ENCODE measurements at regions not wholly inside any gene's neighbourhood (a gene's known extent, or its start where the extent isn't known, plus 50 kb on each side); places are given as distances from the start of the nearest gene placed in this dataset.

- no peak for DNase-seq
Observed at GRCh38 chr15:95409211-95409610, 921.3 kb upstream of the NR2F2 start.

DNA sequence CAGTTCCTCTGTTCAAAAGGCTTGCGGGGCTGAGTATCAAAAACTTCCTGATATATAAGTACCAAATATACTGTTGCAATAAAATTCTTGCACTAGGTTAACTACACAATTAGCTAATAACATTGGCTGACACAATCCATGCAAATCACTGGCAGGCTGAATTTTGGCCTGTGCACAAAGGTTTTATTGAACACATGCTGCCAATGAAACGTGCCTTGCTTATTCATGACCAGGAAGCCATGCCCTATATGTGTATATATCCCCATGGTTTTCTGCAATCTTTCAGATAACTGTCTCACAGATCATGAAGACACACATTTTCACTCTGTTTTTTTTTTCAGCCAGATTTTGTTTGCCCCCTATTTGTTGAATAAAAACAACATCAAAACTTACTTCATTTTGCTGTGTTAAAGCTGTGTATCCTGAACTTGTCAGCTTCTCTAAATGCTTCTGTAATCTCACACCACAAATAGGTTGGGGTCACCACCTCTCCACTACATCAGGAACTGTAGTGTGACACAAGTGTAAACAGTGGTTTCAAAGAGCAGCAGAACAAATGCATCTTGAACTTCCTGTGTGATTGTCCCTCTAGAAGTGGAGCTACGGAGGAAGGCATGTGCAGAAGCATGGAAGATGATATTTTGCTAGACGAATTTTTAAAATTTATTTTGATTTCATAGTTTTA lies 920.7 kb upstream of the NR2F2 start:
- DNase-seq = no peak

DNA sequence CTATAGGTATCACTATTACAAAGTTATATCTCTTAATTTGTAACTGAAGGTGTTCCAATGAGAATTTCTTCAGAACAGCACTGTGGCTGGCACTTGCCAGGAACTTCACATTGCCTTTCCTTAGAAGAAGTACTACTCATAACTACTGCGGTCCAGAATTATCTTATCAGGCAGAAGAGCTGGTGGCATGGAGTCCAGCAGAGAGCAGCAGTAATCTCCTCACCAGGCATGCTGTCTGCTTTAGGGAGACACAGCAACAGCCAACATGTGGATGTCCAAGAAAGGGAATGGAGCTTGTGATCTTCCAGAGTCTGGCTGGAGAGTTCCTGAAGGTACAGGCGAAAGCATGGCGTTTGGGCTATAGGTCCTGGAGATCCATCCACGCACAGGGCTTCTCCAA lies 919.7 kb upstream of the NR2F2 start:
- DNase-seq = no peak

DNA sequence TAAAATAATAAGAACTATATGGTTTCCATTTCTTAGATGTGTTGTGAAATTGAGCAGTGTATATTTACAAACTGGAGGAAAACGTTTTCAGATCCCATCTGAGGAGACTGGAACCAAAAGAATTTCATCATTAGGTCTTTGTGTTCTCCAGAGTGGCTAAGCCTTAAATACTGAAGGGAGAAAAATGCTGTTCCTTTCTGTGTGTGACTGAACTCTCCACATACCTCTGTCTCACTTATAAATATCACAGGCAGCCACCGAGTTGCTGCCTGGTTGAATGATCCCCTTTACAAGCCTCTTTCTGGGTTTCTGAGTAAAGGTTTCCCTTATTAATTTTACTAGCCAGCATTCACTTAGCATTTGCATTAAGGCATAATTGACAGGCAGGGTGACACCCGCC lies 913.9 kb upstream of the NR2F2 start:
- no peak for DNase-seq

DNA sequence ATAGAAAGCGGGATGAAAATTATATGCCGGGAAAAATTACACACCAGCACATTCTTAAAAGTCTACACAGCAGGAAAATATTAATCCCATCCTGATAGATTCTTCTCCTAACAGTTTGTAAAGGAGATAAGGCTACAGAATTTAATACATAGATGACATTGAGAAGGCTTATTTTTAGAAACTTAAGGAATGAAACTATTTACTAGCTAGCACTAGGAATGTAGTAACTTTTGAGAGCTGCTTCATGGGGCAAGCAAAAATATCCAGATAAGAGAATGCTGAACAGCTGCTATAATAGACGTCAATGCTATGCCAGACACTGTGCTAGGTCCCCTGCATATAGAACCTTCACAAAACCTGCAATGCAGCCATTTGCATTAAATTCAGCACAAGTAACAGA lies 912.7 kb upstream of the NR2F2 start:
- DNase-seq = no peak

DNA sequence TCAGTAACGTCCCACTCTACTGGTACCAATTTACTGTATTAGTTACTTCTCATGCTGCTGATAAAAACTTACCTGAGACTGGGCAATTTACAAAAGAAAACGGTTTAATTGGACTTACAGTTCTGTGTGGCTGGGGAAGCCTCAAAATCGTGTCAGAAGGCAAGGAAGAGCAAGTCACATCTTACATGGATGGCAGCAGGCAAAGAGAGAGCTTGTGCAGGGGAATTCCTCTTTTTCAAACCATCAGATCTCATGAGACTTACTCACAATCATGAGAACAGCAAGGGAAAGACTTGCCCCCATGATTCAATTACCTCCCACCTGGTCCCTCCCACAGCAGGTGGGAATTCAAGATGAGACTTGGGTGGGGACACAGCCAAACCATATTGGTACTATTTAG lies 908.2 kb upstream of the NR2F2 start:
- DNase-seq = no peak

DNA sequence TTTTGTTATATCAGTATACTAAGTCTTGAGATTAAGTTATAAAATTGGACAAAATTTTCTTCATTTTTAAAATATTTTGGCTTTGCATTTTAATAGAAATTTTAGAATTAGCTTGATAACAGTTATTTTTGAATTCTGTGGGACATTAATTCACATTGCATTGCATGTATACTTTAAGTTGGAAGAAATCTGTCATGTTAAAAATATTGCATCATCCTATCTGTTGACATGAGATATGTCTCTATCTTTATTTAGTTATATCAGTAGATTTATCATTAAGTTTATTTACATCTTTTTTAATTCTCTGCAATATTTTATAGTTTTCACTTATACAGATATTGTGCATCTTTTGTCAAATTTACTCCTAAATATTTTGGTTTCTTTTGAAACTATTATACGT lies 904.6 kb upstream of the NR2F2 start:
- DNase-seq = no peak

DNA sequence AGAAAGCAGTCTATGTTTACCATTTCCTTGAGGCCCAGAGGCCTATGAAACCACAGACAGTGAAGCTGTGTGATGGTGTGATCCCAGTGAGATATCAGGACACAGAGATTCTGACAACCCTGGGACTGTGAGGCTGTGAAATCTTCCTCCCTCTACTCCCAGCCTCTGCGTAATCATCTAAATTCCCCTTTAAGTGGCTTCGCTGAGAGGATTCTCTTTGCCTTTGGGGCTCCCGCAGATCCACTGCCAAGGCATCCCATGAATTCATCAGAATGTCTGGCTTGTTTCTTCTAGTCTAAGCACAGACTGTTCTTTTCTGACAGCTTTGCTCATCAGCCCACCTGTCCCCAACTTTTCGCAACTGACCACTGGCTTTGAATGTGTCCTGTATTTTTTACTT lies 901.2 kb upstream of the NR2F2 start:
- DNase-seq = no peak

DNA sequence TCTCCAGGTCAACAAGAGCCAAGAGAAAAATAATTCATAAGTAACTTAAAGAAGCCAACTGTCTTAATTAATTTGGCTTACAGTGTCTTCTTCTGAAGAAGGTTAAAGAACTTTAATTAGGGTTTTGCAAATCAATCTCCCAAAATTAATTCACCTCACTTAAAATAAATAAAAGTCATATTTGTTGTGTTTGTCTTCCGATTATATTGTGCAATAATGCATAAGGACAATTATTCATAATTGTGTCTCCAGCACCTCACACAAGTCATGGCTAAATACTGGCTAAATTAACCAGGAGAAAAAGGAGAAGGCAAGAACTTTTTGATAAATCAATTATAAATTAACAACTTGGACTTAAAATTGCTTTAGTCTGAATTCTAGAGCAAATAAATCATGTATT lies 899.0 kb upstream of the NR2F2 start:
- no peak for DNase-seq

- no peak for DNase-seq
Observed at GRCh38 chr15:95432878-95433405, 897.6 kb upstream of the NR2F2 start.

GRCh38 chr15:95439922-95440376 lies 890.6 kb upstream of the NR2F2 start:
- peak; percentile 19 for DNase-seq

DNA sequence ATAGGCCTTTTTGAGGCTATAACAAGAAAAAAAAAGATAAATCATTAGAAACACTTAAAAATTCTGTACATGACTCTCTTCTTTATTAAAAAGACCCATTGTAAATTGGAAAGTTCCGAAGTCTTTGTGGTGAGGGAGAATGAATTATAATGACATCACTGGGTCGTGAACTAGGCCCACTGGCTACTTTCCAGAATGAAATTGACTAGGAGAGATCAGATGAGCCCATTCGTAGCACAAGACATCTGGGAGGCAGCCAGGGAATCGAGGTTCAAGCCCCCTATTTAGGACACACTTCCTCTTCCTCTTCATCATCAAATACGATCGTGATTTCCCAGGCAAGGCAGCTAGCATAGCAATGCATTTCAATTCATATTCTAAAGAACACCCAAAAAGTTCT lies 889.8 kb upstream of the NR2F2 start:
- DNase-seq = no peak

DNA sequence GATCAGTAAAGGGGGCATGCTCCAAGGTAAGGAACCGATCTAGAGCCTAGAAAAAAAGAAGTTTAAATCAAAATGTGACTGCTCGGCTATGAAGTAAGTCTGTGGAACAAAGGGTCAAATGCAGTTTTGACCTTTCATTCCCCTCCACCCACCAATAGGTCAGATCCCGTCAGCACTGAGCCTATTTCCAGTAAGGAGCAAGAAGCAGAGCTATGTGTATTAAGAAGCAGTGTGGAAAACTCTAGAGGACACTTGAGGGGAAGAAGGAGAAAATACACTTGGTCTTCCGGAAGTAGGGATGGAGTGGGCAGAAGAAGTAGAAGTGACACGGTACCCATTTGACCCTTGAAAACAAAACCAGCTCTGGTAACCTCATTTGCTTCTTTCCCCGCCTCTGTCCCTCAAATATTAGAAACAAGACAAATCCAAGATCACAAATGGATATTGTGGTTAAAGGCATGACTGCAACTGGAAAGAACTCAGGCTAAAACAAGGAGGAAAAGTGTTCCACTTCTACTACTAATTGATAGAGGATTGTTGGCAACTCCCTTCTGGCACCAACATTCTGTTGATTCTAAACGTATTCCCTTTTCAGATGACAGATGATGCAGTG lies 888.3 kb upstream of the NR2F2 start:
- DNase-seq = no peak

DNA sequence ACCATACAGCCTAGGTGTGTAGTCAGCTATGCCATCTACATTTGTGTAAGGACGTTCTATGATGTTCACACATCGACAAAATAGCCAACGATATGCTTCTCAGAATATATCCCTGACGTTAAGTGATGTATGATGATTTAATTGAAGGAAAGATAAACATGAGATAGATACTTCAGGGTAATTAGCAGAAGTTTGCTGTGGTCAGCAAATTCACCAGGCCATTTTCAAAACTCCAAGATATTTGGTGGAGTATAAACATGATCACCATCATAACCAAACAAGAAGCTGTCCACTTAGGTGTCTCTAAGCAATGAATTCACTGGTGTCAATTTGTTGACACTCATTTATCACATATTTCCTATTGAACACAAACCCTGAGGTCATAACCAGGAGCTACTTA lies 885.6 kb upstream of the NR2F2 start:
- no peak for DNase-seq

- DNase-seq = no peak
Observed at GRCh38 chr15:95446854-95447253, 883.6 kb upstream of the NR2F2 start.

GRCh38 chr15:95447486-95447885 lies 883.0 kb upstream of the NR2F2 start:
- no peak for DNase-seq

DNA sequence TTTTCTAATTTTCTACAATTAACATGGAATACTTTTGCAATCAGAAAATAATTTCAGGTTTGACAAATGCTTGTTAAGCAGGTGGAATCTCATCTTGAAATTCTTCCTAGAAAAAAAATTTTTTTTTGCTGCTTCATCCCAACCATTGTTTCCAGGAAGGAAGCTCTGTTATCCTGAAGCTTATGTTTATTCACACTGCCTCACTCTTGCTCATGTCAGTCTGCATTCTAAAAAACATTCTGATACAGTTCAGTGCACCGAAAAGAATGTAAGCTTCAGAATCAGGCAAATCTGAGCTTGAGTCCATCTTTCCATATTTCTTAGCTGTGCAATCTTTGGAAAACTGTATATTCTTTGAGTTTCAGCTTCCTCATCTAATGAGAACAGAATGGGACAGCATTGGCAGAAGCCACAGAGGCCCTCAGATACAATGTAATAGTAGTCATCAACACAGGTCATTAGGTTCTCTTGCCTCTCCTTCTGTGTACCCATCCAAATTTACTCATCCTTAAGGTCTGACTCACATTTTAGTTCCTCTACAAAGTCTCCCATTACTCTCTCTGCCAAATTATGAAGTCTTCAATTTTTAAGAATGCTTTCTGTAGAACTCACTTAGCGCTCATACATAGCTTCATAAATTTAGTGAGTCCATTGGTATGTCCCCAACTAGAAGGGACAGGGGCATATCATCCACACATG lies 881.8 kb upstream of the NR2F2 start:
- peak; percentile 28 for DNase-seq

DNA sequence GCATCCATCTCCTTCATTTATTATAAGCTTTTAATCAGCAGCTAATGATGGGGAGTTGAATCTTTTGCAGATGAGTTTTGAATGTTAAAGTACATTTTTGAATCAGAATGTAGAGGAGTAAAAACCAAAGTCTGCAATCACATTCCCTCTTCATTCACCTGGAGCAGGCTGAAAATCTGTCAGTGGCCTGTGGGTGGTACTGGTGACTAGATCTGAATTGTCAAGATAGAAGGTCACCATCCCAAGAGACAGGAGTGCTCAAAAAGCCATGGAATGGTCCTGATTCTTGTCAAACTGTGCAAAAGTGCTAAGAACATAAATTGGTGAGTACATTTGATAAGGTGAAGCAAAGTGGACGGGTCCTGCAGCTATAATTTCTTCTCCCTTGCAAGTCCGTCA lies 881.3 kb upstream of the NR2F2 start:
- DNase-seq = no peak

GRCh38 chr15:95450413-95450812 lies 880.1 kb upstream of the NR2F2 start:
- DNase-seq = no peak

- DNase-seq = no peak
Observed at GRCh38 chr15:95451938-95452337, 878.6 kb upstream of the NR2F2 start.

- DNase-seq = no peak
Observed at GRCh38 chr15:95454403-95455262, 875.9 kb upstream of the NR2F2 start.

- no peak for DNase-seq
Observed at GRCh38 chr15:95457520-95457919, 873.0 kb upstream of the NR2F2 start.

DNA sequence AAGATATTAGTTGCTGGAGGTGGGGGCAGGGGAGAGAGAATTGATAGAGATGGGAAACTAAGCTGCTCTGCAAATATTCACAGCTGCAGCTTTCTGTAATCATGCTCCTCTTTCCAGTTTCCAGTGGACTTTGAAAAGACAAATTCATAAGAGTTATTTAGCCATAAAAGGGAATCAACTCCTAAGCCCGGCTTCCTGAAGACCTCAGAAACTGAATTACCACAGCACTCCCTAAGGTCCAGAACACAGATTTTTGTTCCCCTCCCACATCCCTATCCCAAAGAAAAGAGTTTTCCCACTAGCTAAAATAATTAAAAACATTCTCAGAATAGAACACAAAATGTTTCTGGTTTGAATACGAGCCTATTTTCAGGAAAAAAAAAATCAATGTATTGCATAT lies 871.8 kb upstream of the NR2F2 start:
- DNase-seq = peak; percentile 28
